GM18909 (cell line): ENCODE measurements at regions not wholly inside any gene's neighbourhood (a gene's known extent, or its start where the extent isn't known, plus 50 kb on each side); places are given as distances from the start of the nearest gene placed in this dataset.
"Not testable (repeated sequence)": the region's sequence is repeated elsewhere in the genome, so short reads cannot be mapped to it uniquely, and the experiment has no call there.

Experiments
- ATAC-seq: cut with Tn5 transposase; IDR thresholded peaks from one replicate; pipeline ENCODE4 v1.9.1; 2021; ENCODE audit warnings: mild to moderate bottlenecking; ENCODE audit not compliant: unreplicated experiment, poor library complexity

DNA sequence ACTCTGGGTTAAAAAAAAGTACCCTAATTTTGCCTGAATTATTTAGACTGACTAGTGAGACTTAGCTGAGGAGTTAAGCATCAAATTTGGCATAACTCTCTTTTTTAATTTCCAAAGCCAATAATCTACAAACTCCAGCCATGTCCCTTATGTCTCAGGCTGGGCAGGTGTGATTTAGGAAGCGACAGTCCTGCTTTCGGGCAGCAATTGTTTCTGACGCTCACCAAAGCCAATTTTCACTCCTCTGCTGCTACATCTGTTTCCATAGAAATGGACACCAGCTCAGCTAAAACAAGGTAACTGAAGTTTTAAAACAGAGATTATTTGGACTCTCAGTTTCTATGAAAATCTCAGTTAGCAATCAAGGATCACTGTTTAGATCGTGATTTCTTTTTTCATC, 338.7 kb downstream of the ABCC12 start:
- ATAC-seq: no peak

- no peak for ATAC-seq
Observed at GRCh38 chr16:47816511-47816910, 339.3 kb downstream of the ABCC12 start.

DNA sequence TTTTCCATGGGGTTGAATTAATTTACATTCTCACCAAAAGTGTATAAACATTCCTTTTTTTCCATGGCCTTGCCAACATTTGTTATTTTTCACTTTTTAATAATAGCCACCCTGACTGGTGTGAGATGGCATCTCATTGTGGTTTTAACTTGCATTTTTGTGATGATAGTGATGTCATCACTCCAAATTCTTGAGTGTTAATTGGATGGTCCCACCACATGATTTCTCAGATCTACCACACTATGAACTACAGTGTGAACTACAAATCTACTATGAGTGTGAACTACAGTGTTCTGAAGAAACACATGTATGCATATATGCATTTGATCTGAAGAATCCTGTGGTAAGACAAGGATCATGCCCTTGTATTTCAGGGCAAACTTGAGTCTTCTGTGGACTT, 340.1 kb downstream of the ABCC12 start:
- ATAC-seq: no peak

DNA sequence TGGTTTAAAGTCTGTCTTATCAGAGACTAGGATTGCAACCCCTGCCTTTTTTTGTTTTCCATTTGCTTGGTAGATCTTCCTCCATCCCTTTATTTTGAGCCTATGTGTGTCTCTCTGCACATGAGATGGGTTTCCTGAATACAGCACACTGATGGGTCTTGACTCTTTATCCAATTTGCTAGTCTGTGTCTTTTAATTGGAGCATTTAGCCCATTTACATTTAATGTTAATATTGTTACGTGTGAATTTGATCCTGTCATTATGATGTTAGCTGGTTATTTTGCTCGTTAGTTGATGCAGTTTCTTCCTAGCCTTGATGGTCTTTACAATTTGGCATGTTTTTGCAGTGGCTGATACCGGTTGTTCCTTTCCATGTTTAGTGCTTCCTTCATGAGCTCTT, 344.0 kb downstream of the ABCC12 start:
- ATAC-seq: not testable (repeated sequence)

GRCh38 chr16:47806309-47806847, 345.2 kb downstream of the PHKB start:
- ATAC-seq: no peak

DNA sequence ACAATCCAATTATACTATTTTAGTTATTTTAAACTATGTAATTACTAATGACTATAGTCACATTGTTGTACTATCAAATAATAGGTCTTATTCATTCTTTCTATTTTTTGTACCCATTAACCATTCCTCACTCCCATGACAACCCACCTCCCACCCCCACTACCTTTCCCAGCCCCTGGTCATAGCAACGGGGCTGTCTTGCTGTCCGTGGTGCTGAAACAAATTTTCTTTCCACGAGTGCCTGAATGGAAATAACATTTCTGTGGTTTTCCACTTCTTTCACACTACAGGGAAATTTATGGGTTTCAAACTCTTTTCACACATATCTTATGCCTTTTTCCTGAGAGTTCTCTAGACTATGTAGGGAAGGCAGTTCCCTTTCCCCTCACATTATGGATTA, 326.6 kb downstream of the PHKB start:
- ATAC-seq: no peak

DNA sequence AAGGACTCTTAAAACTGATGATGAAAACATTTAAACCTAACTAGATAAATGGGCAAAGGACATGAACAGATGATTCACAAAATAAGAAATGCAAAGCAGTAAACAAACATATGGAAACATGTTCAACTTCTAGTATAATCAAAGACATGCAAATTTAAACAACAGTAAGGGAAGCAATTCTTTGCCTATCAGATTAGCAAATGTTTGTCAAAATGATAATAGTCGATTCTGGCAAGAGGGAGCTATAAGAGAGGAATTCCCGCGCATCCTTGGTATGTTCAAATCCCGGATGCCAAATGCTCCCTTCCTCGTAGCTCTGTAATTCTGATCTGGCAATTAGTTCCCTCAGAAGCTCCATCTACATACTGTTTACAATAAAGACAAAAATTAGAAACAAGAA, 320.5 kb downstream of the PHKB start:
- ATAC-seq: no peak

DNA sequence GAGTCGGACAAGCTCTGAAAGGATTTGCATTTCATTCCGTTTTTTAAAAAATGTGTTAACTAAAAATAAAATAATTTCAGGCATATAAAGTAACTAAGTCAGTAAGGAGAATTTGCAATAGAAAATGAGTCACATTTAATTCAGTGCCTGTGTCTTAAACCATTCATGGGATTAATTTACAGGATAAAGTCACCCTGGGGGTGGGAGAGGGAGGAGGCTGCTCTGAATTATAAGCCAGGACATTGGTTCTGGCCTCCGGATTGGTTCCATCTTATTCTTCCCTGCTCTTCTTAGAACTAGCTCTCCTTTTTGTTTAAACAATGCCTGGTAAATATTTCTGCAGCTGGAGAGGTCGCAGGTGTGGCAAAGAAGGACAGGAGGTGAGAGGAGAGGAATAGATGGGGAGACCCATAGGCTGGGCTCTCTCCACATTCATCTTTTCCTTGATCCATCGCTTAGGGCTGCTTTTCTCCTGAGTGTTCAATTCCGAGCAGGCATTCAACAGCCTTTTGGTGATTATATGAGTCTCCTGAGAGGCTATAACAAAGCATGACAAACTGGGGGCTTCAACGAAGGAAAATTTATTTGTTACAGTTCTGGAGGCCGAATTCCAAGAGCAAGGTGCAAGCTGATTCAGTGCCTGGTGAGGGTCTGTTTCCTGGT, 319.2 kb downstream of the PHKB start:
- no peak for ATAC-seq

GRCh38 chr16:47779201-47780016, 318.3 kb downstream of the PHKB start:
- peak; percentile 65 for ATAC-seq

GRCh38 chr16:47778106-47778801, 317.1 kb downstream of the PHKB start:
- ATAC-seq: no peak

DNA sequence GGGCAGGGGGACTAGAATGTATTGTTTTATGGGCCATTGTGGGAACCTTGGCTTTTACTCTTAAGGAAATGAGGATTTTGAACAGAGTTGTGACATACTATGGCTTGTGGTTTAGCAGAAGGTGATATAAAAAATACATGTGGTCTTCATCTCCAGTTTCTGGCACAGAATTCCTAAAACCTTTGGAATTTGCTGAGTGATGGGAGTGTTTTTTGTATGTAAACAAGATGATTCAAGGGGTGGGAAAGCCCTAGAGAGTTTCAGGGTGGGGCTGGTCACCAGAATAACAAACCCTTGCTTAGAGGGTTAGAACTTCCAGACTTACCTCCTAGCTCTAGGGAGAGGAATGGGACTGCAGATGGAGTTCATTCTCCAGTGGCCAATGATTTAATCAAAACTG, 316.1 kb downstream of the PHKB start:
- no peak for ATAC-seq

- no peak for ATAC-seq
Observed at GRCh38 chr16:47774661-47775060, 313.5 kb downstream of the PHKB start.

GRCh38 chr16:47753659-47754058, 292.5 kb downstream of the PHKB start:
- no peak for ATAC-seq
